HG02840 (cell line): ENCODE measurements at regions not wholly inside any gene's neighbourhood (a gene's known extent, or its start where the extent isn't known, plus 50 kb on each side); places are given as distances from the start of the nearest gene placed in this dataset.
"Not testable (repeated sequence)": the region's sequence is repeated elsewhere in the genome, so short reads cannot be mapped to it uniquely, and the experiment has no call there.

Experiments
- ATAC-seq: cut with Tn5 transposase; IDR thresholded peaks from one replicate; pipeline ENCODE4 v1.9.1; 2021; ENCODE audit warnings: mild to moderate bottlenecking, moderate library complexity, moderate number of reproducible peaks; ENCODE audit not compliant: unreplicated experiment, low FRiP score

DNA sequence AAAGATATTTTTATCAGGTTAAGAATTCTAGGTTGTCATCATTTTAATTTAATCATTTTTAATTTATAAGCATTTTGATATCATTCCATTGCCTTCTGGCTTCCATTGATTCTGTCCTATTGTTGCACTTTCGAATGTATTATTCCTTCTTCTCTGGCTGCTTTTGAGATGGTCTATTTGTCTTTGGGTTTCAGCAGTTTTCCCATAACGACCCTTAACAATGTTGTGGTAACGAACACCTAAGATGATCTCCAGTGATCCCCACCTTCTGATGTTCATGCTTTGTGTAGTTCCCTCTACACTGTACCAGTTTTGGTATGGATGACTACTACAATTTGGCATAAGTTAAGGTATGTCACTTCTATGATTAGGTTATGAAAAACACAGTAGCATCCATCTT lies 59.9 kb downstream of the MINAR1 start:
- no peak for ATAC-seq

DNA sequence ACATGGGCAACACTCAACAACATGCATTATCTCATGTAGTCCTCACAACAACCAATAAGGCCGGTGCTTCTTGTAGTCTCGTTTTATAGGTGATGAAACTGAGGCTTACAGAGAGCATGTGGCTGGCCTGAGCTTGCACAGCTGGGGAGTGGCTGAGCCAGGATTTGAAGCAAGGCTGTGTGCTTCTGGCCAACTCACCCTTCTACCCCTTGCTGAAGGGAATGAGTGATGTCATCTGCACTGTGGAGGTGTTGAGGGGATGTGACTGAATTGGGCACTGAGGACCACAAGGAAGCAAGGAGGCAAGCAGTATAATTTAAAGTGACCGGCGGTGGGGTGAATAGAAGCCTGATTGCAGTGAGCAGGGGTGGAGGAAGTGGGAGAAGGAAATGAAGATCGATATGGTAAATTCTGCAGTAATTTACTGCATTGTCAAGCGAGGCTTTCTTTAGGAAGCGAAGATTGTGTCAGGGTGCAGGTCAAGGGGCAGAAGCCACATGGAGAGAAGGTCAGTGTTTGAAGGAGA lies 62.3 kb downstream of the MINAR1 start:
- ATAC-seq: no peak

DNA sequence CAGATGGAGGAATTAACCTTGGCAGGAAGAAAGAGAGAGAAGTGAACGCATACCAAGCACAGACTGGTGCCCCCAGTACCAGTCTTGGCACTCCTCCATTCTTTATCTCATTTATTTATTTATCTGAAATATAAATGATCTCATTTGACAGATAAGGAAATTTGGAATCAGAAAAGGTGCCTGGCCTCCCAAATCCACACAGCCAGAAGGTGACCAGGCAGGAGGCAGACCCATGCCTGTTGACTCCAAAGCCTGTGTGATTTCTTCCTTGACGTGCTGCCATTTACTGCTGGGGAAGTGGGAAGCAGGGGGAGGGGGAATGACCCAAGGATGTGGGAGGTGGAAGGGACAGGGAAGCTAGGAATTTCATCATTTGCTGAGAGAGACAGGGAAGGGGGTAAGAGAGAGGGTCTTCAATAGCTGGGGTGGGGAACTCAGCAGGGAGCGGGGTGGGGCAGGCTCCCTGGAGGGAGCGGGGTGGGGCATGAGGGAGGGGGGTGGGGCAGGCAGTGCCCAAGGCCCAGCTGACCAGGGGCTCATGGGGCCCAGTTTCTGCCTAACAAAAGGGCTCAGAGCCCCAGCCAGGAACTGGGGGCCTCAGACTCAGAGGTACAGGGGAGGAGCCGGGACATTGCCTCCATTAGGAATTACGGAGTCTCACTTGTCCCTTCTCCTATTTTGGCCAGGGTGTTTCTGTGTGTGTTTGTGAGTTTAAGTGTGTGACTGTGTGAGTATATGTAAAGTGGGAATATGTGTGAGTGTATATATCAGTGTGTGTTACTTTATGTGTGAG lies 63.0 kb downstream of the MINAR1 start:
- ATAC-seq: no peak

DNA sequence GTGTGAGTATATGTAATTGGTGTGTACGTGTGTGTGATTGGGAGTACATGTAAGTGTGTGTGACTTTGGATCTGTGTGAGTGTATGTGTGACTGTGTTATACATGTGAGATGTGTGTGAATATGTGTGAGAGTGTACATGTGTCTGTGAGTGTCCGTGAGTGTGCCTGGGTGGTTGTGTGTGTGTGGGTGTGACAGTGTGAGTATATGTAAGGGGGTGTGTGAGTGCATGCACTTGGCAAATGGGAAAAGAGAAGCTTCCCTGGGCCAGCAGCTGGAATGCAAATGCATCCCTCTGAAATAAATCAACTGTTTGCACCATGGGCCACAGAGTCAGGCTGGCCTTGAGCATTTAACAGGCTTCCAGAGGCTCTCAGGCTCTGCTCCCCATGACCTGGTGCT lies 63.6 kb downstream of the MINAR1 start:
- ATAC-seq: no peak

DNA sequence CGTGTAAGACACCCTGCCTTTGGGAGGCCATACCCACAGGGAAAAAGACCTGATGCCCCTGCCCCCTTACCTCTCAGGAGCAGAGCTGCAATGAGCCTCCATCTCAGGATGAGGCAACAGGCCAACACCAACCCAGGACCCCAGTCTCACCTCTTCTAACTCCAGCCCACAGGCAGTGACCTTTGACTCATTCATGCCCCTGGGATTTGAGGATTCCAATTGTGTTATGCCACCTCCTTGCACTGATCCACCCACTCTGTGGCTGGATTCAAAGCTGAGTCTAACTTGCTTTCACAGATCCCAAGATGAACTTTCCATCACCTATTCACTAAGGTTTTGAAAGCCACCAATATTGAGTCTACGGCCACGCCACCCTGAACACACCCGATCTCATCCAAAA lies 64.7 kb downstream of the MINAR1 start:
- no peak for ATAC-seq

DNA sequence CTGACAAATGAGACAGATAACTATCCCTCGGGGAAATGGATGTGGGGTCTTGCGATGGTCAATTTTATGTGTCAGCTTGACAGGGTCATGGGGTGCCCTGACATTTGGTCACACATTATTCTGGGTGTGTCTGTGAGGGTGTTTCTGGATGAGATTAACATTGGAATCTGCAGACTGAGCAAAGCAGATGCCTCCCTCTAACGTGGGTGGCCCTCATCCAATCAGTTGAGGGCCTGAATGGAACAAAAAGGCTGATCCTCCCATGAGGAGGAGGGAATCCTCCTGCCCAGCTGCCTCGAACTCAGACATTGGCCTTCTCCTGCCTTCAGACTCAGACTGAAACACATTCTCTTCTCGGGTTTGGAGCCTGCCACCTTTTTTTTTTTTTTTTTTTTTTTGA lies 69.0 kb downstream of the MINAR1 start:
- no peak for ATAC-seq

DNA sequence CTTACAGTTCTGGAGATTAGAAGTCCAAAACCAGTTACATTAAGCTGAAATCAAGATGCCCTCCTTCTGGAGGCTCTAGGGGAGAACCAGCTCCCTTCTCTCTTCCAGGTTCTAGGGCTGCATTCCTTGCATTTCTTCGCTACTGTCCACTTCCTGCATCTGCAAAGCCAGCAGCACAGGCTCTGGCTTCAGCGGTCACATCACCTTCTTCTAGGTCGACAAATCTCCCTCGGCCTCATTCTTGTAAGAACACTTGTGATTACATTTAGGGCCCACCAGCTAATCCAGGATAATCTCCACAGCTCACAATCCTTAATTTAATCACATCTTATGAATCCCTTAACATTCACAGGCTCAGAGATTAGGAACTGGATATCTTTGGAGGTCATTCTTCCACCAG lies 73.8 kb downstream of the MINAR1 start:
- no peak for ATAC-seq

DNA sequence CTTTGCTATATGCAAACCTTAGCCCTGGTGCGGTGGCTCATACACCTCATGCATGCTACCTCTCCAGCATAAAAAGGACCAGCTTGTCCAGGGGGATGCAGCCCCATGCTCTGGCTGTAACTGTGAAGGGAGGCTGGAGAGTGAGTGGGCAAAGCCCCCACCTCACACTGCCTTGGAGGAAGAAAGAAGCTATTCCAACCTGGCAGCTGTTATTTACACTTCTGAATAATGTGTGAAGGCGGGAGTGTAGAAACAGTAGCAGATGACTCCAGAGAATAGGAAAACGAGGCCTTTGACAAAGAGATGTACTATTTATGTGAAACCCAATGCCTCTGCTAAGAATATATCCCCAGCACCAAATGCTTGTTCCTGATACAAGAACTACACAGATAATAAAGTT lies 80.7 kb downstream of the MINAR1 start:
- ATAC-seq: not testable (repeated sequence)

DNA sequence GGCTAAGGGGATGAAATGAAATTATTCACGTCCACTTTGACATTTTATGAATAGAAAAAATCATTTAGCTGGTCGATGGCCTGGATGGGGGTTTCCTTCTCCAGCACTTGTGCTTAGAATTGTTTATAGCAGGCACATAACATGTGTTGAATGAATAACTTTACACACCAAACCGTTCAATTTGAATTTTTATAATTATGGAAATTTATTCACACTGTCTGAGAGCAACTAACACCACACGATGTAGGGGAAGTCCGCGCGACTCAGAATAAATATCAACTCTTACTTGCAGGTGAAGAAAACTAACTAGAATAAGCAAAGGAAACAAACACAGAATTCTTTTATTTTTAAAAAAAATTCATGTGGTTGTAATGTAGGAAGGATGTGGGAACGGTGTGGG lies 81.3 kb downstream of the MINAR1 start:
- ATAC-seq: no peak

DNA sequence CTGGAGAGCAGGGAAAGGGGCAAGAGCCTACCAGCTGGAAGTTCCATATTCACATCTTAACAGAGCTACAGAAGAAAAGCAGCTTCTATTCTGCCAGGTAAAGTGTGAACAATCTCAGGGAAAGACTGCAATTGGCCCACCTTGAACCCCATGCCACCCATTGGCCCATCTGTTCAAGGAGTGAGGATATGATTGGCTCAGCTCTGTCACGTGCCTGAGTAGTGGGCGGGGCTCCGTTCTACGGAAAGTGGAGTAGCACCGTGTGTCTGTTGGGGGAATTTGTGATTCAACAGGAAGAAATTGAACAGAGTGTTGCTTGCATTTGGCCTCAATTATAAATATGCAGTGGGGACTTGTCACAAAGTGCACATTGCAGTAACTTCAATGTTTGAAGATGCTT lies 81.8 kb downstream of the MINAR1 start:
- ATAC-seq: no peak

DNA sequence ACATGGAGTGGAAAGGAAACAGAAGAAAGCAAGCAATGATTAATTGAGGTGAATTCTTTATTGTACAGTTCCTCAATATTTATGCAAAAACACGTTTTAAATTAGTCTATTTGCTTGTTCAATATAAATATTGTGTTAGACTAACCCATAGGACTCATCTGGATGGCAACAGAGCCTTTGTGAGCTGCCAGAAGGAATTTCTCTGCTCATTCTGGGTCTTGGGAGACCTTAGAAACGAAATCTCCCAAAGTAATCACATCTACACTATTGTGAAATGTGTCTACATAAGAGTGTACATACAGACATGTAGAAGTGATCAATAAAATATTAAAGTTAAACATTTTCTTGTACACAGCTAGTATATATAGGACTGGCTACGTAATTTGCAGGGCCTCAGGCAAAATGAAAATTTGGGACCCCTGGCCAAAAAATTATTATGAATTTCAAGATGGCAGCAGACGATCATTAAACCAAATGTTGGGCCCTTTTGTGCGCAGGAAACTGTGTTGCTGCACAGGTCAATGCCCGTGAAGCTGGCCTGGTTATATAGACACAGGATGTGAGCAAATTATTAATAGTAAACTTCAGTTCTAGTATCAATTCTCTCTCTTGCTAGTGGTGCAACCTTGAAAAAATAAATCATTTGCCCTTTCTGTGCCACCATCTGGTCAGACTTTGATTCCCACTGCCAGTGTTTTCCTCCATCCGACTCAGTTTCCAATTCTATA lies 83.3 kb downstream of the MINAR1 start:
- ATAC-seq: no peak

DNA sequence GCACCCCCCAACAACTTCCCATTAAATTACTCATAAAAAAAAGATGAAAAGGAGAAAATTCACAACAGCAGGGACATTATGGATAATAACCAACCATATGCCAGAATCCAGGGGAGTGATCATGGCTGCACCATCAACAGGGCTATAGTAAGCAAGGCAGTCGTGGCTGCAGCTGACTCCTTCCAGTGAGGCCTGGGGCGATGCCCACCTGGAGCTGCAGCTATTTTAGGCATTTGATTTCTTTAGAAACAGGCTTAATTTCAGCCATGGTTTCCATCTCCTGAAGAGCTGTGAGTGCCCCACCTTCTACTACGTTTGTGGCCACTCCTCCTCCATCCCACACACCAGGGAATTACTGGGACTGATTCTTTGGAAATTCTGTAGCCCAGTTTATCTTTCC lies 84.0 kb downstream of the MINAR1 start:
- no peak for ATAC-seq

DNA sequence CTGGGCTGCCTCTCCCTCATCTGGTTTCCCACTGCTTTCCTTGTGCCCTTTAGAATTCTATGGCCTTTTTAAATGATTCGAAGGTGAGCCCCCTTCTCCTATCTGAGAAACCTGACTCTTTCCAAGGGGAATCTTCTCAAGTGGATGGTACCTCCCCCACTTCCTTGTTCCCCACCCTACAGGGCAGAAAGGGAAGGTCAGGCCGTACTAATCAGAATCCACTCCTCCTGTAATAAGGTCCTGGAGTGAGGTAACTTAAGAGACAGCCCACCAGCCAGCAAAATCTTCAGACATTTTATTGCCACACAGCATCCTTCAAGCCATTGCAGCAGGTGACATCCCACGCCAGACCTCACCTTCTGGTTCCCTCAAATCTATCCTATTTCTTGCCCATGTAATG lies 84.5 kb downstream of the MINAR1 start:
- no peak for ATAC-seq

DNA sequence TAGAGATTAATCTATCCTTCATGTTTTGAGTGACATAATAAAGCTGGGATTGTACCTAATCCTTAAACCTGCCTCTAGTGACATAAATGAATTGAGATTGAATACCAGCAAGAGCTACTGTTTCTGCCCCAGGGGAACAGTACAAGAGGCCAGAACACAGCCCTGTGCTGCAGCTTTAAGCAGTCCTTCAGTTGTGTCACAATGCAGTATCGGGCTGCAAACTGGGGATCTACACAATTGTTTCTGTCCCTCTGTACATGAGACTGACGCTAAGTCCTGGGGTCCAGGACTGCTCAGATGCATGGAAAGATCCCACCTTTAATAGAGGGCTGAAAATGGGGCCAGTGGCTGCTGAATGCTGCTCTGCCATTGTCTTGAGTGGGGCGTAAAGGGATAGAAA lies 87.5 kb downstream of the MINAR1 start:
- ATAC-seq: no peak

DNA sequence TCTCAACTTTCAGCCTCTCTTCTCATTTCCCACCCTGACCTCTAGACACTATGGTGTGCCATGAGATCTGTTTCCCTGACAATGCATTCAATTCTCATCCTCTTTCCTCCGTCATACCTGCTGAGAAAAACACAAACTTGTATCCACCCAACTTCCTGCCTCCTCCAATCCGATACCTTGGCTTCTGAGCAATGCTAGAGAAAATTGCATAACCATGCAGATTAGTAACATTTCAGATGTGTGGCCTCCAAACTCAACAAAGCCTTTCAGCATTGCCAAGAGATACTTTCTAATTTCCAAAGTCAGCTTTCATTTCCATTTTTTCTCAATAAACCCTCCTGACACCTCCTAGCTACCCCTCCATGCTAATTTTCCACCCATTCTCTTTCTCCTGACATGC lies 88.5 kb downstream of the MINAR1 start:
- ATAC-seq: no peak

DNA sequence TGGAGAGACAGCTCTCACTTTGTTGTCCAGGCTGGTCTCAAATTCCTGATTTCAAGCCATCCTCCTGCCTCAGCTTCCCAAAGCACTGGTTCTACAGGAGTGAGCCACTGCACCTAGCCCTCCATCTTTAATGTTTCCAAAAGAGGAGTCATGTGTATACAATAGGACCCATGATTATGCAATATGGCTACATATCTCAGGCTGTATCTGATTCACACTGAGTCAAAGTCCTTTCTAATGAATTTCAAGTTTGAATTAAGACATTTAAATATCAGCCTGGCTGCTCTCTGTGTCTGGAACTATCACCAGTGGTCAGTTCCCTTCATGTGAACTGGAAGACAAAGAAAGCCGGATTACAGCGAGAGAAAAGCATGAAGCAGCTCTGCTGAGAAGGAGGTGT lies 90.5 kb downstream of the MINAR1 start:
- ATAC-seq: no peak

DNA sequence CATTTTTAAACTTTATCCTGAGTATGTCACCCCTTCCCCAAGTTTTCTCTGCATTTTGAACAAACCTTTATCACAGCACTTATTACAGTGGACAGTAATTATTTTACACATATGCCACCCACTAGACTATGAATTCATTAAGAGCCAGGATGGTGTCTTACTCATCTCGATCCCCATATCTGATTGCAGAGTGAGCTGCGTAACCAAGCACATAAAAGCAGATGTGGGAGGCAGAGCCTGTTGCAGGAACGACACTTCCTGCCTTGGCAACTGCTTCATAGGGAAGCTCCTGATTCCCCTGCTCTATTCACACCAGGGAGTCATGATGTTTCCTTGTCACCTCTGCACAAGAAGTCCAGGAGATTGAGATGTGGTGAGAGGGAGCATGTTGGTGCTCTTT lies 91.1 kb downstream of the MINAR1 start:
- ATAC-seq: no peak

DNA sequence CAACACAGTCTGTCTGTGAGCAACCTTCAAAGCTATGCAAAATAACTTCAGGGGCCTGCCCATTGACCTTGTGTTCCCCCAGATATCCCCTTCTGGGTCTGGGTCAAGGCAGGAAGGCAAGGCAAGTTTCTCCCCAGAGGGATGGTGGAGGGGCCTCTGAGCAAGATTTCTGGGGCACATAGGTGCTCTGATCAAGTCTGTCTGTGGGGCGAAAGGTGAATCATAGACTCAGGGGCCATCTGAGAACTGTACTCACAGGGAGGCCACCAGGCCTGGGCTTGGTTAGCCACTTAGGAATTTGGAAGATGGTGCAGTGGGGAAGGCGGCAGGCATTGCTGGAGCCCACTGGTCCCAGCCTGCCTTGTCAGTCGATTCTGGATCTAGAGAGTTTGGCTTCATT lies 92.4 kb downstream of the MINAR1 start:
- no peak for ATAC-seq

DNA sequence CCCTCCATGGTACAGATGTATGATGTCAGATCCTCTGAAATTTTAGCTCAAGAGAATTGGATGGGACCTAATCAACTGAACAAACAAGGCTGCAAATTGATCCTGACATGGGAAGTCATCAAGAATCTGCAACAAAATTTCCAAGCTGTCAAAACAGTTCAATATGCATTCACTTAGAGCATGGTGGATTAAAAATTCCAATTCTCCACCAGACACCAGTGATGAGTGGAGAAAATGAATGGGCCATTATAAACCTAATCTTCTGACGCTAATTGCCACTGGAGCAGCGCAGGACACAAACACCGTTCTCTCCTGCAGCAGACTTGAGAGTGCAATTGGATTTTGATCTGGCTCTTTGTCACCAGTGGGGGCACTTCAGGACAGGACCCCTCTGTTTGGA lies 94.2 kb downstream of the MINAR1 start:
- no peak for ATAC-seq

DNA sequence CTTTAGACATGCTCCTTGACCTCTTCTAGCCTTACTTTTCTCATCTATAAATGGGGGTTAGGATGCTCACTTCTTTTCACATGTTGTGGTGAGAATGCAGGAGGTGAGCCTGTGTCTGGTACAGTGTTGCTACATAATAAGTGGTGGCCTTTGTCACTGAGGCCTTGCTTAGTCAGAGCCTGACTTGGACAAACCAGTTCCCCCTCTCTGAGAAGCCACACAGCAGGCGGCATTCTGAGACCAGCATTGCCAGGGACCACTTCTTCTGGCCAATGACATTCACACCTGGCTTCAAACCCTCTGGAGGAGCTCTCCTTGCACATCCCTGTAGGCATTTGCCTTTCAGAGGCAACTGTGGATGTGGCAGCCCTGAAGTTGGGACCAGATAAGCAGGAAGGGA lies 95.7 kb downstream of the MINAR1 start:
- ATAC-seq: no peak

DNA sequence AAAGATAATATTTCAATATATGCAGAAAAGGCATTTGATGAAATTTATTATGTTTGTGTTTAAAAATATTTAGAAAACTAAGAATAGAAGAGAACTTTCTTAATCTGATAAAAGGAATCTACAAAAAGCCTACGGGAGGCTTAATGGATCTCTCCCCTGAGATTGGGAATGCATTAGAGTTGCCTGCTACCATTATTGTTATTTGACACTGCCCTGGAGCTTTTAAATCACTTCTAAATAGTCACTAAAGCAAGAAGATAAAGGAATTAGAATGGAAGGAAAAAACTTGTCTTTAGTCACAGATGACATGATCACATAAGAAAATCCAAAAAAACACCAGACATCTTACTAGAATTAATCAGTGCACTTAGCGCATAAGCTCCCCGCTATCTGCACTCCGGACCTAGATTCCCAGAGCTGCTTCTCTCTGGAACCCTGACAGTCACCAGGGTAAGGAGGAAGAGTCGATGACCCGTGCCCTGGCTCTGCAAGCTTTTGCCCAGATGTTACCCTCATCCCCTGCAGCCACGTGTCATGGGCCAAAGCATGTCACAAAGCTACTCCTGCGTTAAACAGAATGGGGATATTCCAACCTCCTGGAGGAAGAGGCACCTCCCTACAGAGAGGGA lies 97.1 kb downstream of the MINAR1 start:
- ATAC-seq: no peak

DNA sequence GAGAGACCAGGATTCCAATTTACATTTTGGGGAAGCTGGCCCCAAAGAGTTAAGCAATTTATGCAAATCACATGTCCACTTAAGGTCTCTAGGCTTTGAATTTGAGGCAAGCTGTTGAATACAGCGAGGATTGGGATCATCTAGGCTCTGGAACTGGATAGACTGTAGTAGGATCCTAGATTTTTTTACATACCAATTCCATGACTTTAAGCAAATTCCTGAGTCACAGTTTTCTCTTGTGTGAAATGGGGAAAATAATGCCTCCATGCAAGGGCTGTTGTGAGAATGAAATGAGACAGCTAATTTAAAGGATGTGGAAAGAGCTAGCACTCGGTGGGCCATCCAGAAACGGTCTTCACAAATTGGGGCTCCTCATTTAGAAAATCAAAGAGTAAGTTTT lies 103.4 kb downstream of the MINAR1 start:
- ATAC-seq: no peak
